ENCODE measurements at regions not wholly inside any gene's neighbourhood (a gene's known extent, or its start where the extent isn't known, plus 50 kb on each side); places are given as distances from the start of the nearest gene placed in this dataset.

DNA sequence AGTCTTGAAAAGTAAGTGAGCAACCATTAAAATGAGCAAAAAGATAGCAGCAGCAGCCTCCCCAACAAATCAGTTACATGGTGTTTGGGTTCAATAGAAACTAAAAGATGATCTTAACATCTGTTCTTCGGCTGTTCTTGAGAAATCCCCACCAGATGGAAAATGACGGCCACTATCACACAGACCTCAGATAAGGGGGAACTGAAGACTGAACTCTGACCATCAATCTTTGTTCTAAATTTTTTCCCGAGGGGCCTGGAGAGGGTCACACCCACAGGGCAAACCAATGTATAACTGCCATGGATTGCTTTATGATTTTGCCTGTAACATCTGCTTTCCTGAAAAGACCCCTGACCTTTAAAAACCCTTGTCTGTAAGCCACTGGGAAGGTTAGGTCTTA is 624.8 kb upstream of the KIRREL3 start:
- Histone ChIP-seq H3K9me3 (ENCODE audit: control insufficient read depth in 3 of 3, low read length in 3 of 3) (no peaks in the 10 kb centered on the region), H3K9ac (ENCODE audit: low read depth in 1 of 3, low read length in 3 of 3) (no peak overlapping the region), H3K27me3 (ENCODE audit: control insufficient read depth in 3 of 3, insufficient read depth in 3 of 3, low read length in 3 of 3) (no peaks in the 10 kb centered on the region), H3K4me3 (ENCODE audit: low read length in 3 of 3) (no peak overlapping the region), H3K4me1 (ENCODE audit: control insufficient read depth in 3 of 3, insufficient read depth in 3 of 3, low read length in 3 of 3) (peaks cover 0 to 3% (median 0%) of the 10 kb centered on the region in 3 donors), H3K36me3 (ENCODE audit: control insufficient read depth in 3 of 3, insufficient read depth in 3 of 3, low read length in 3 of 3) (no peaks in the 10 kb centered on the region), H3K27ac (ENCODE audit: low read depth, low read length) (no peak overlapping the region)

DNA sequence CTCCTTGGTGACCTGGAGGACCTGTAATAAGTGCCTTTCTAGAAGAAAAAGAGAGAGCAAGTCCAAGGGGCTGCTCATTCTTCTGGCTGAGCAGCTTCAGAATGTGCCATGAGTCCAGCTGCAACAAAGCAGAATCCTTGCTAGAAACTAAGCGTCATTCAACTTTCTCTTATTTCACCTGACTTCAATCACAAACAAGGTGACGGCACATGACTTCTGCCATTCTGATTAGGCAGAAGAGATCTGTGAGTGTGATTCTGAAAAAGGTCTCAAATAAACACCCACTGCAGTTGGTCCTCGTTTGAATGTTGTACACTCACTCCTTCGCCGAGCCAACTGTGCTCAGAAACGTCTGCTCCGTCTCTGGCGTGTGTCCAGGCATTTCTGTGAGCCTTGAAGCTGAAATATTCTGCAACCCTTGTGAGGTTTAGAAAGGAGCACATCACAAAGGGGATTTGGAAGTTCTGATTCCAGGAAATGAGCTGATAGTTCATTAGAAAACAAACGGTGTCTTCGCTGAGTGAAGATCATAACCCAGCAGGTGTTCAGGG is 623.8 kb upstream of the KIRREL3 start:
- Histone ChIP-seq H3K4me1 (ENCODE audit: control insufficient read depth in 3 of 3, insufficient read depth in 3 of 3, low read length in 3 of 3) (peaks cover 0 to 3% (median 0%) of the 10 kb centered on the region in 3 donors), H3K9me3 (ENCODE audit: control insufficient read depth in 3 of 3, low read length in 3 of 3) (no peaks in the 10 kb centered on the region), H3K9ac (ENCODE audit: low read depth in 1 of 3, low read length in 3 of 3) (no peak overlapping the region), H3K4me3 (ENCODE audit: low read length in 3 of 3) (no peak overlapping the region), H3K27me3 (ENCODE audit: control insufficient read depth in 3 of 3, insufficient read depth in 3 of 3, low read length in 3 of 3) (no peaks in the 10 kb centered on the region), H3K27ac (ENCODE audit: low read depth, low read length) (no peak overlapping the region), H3K36me3 (ENCODE audit: control insufficient read depth in 3 of 3, insufficient read depth in 3 of 3, low read length in 3 of 3) (no peaks in the 10 kb centered on the region)

DNA sequence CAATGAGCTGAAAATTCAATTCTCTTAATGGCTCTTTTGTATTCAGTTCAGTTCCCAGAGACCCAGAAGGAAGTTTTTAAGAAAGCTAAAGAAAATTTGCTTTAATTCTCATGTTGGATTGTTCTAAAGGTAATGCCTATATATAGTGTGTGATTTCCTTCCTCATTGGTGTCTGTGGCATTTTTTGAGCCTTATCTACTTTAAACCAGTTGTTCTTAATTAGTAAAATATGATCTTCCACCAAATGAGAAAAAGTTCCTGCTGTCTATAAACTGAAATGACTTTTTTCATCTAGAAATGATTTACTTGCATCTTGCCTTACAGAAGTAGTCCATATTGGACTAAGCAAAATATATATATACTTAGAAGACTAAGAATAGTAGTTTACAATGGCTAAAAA is 622.1 kb upstream of the KIRREL3 start:
- Histone ChIP-seq H3K27me3 (ENCODE audit: control insufficient read depth in 3 of 3, insufficient read depth in 3 of 3, low read length in 3 of 3) (no peaks in the 10 kb centered on the region), H3K4me1 (ENCODE audit: control insufficient read depth in 3 of 3, insufficient read depth in 3 of 3, low read length in 3 of 3) (no peaks in the 10 kb centered on the region), H3K9ac (ENCODE audit: low read depth in 1 of 3, low read length in 3 of 3) (no peak overlapping the region), H3K27ac (ENCODE audit: low read depth, low read length) (no peak overlapping the region), H3K36me3 (ENCODE audit: control insufficient read depth in 3 of 3, insufficient read depth in 3 of 3, low read length in 3 of 3) (no peaks in the 10 kb centered on the region), H3K4me3 (ENCODE audit: low read length in 3 of 3) (no peak overlapping the region), H3K9me3 (ENCODE audit: control insufficient read depth in 3 of 3, low read length in 3 of 3) (no peaks in the 10 kb centered on the region)

DNA sequence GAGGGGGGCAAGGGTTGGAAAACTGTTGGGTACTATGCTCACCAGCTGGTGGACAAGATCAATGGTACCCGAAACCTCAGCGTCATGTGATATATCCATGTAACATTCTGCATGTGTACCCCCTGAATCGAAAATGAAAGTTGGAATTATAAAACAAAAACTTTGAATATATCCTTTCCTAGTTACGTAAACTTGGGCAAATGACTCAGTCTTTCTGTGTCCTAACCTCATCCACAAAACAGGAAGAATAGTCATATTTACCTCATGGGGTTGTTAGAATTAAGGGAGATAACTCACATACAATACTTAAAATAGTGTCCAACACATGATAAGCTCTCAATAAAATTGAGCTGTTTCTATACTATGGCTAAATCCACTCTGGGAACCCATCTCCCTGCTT is 620.1 kb upstream of the KIRREL3 start:
- Histone ChIP-seq H3K27ac (ENCODE audit: low read depth, low read length) (no peak overlapping the region), H3K27me3 (ENCODE audit: control insufficient read depth in 3 of 3, insufficient read depth in 3 of 3, low read length in 3 of 3) (no peaks in the 10 kb centered on the region), H3K9me3 (ENCODE audit: control insufficient read depth in 3 of 3, low read length in 3 of 3) (no peaks in the 10 kb centered on the region), H3K4me3 (ENCODE audit: low read length in 3 of 3) (no peak overlapping the region), H3K36me3 (ENCODE audit: control insufficient read depth in 3 of 3, insufficient read depth in 3 of 3, low read length in 3 of 3) (no peaks in the 10 kb centered on the region), H3K4me1 (ENCODE audit: control insufficient read depth in 3 of 3, insufficient read depth in 3 of 3, low read length in 3 of 3) (no peaks in the 10 kb centered on the region), H3K9ac (ENCODE audit: low read depth in 1 of 3, low read length in 3 of 3) (no peak overlapping the region)

DNA sequence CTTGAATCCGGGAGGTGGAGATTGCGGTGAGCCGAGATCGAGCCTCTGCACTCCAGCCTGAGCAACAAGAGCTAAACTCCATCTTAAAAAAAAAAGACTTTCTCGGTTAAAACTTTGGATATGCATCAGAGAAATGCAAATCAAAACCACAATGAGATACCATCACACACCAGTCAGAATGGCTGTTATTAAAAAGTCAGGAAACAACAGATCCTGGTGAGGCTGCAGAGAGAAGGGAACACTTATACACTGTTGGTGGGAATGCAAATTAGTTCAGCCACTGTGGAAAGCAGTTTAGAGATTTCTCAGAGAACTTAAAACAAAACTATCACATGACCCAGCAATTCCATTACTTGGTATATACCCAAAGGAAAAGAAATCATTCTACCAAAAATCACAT is 619.4 kb upstream of the KIRREL3 start:
- Histone ChIP-seq H3K4me3 (ENCODE audit: low read length in 3 of 3) (no peak overlapping the region), H3K27ac (ENCODE audit: low read depth, low read length) (no peak overlapping the region), H3K9me3 (ENCODE audit: control insufficient read depth in 3 of 3, low read length in 3 of 3) (no peaks in the 10 kb centered on the region), H3K36me3 (ENCODE audit: control insufficient read depth in 3 of 3, insufficient read depth in 3 of 3, low read length in 3 of 3) (no peaks in the 10 kb centered on the region), H3K27me3 (ENCODE audit: control insufficient read depth in 3 of 3, insufficient read depth in 3 of 3, low read length in 3 of 3) (no peaks in the 10 kb centered on the region), H3K9ac (ENCODE audit: low read depth in 1 of 3, low read length in 3 of 3) (no peak overlapping the region), H3K4me1 (ENCODE audit: control insufficient read depth in 3 of 3, insufficient read depth in 3 of 3, low read length in 3 of 3) (no peaks in the 10 kb centered on the region)

DNA sequence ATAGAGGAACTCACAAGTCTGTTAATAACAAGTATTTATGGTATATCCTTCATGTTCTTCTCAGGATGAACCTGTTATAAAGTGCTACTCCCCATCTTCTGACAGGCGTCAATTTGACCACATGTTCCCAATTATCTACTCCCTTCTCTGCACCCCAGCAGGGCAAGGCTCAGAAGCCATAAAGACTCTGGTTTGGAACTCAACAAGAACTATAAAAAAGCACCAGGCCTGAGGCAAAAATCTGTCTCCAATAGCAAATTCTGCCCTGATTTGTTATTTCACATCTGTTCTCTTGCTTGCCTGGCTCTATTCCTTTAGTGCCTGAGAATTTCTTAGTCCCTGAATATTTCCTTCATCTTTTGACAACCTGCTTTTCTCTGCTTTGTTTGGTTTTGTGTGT is 618.2 kb upstream of the KIRREL3 start:
- no peaks in the 10 kb centered on the region for H3K36me3 ChIP-seq (ENCODE audit: control insufficient read depth in 3 of 3, insufficient read depth in 3 of 3, low read length in 3 of 3)
- H3K9me3 ChIP-seq (ENCODE audit: control insufficient read depth in 3 of 3, low read length in 3 of 3), result no peaks in the 10 kb centered on the region
- no peak overlapping the region for H3K27ac ChIP-seq (ENCODE audit: low read depth, low read length)
- no peaks in the 10 kb centered on the region for H3K4me1 ChIP-seq (ENCODE audit: control insufficient read depth in 3 of 3, insufficient read depth in 3 of 3, low read length in 3 of 3)
- H3K4me3 ChIP-seq (ENCODE audit: low read length in 3 of 3), result no peak overlapping the region
- H3K27me3 ChIP-seq (ENCODE audit: control insufficient read depth in 3 of 3, insufficient read depth in 3 of 3, low read length in 3 of 3), result no peaks in the 10 kb centered on the region
- H3K9ac ChIP-seq (ENCODE audit: low read depth in 1 of 3, low read length in 3 of 3), result no peak overlapping the region

DNA sequence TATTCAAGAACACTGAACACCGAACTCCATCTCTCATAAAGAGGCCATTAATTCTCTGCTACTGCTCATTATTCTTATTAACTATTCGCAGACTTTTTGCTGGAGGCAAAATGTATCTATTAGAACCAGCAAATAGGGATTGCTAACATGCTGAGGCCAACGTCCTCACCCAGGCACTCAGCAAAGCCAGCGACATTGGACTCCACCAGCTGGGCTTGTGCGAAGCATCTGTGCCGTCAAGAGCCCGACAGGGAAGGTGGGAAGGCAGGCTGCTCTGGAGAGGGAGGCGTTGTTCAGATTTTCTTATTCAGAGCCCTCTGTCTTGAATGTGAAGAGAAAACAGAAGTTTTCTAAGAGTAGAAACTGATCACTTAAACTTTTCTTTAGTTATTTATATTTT is 615.6 kb upstream of the KIRREL3 start:
- no peak overlapping the region for H3K4me3 ChIP-seq (ENCODE audit: low read length in 3 of 3)
- no peak overlapping the region for H3K9ac ChIP-seq (ENCODE audit: low read depth in 1 of 3, low read length in 3 of 3)

DNA sequence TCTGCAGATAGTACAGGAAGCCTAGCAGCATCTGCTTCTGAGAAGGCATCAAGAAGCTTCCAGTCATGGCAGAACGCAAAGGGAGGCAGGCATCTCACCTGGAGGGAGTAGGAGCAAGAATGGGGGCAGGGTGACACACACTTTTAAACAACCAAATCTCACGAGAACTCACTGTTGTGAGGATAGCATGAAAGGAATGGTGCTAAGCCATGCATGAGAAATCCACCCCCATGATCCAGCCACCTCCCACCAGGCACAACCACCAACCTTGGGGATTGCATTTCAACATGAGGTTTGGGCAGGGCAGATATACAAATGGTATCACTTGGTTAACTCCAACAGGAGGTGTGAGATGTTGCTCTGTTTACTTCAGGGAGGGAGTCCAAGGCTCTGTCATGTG is 612.0 kb upstream of the KIRREL3 start:
- no peaks in the 10 kb centered on the region for H3K36me3 ChIP-seq (ENCODE audit: control insufficient read depth in 3 of 3, insufficient read depth in 3 of 3, low read length in 3 of 3)

More for the DNA sequence above, 615.6 kb upstream of the KIRREL3 start:
- no peak overlapping the region for H3K27ac ChIP-seq (ENCODE audit: low read depth, low read length)
- no peaks in the 10 kb centered on the region for H3K27me3 ChIP-seq (ENCODE audit: control insufficient read depth in 3 of 3, insufficient read depth in 3 of 3, low read length in 3 of 3)
- H3K36me3 ChIP-seq (ENCODE audit: control insufficient read depth in 3 of 3, insufficient read depth in 3 of 3, low read length in 3 of 3), result no peaks in the 10 kb centered on the region
- no peaks in the 10 kb centered on the region for H3K9me3 ChIP-seq (ENCODE audit: control insufficient read depth in 3 of 3, low read length in 3 of 3)
- no peaks in the 10 kb centered on the region for H3K4me1 ChIP-seq (ENCODE audit: control insufficient read depth in 3 of 3, insufficient read depth in 3 of 3, low read length in 3 of 3)

DNA sequence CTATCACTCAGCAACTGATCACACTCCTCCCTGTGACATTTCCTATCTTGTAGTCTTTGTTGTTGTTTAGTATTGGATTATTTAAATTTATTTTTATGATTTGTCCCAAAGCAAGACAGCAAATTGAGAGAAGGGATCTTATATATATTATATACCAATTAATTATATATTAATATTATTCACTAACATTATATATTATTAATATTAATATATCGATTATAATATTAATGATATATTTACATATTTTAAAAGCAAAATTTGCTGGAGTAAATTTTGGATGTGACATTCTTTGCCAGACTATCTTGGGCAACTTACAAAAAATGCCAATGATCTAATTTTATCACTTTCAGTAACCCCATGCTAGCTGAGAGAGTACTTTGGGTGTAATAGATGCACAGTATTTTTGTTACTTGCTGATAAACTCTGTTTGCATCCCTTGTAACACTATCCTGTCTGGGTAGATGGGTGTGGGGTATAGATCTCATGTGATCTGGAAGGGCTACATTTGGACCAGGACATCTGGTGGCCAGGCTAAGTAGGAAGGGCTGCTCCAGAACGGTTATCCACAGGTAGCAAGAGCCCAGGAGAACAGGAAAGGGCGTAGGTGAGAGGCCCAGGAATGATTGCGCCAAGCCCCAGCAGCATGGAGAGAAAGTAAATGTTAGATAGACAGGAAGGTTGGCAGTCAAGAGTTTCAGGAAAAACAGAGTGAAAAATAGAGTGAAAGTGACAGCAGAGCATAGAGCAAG is 608.6 kb upstream of the KIRREL3 start:
- no peaks in the 10 kb centered on the region for H3K4me1 ChIP-seq (ENCODE audit: control insufficient read depth in 3 of 3, insufficient read depth in 3 of 3, low read length in 3 of 3)
- H3K4me3 ChIP-seq (ENCODE audit: low read length in 3 of 3), result no peak overlapping the region
- no peaks in the 10 kb centered on the region for H3K36me3 ChIP-seq (ENCODE audit: control insufficient read depth in 3 of 3, insufficient read depth in 3 of 3, low read length in 3 of 3)
- no peak overlapping the region for H3K9ac ChIP-seq (ENCODE audit: low read depth in 1 of 3, low read length in 3 of 3)
- H3K9me3 ChIP-seq (ENCODE audit: control insufficient read depth in 3 of 3, low read length in 3 of 3), result no peaks in the 10 kb centered on the region
- H3K27ac ChIP-seq (ENCODE audit: low read depth, low read length), result no peak overlapping the region
- no peaks in the 10 kb centered on the region for H3K27me3 ChIP-seq (ENCODE audit: control insufficient read depth in 3 of 3, insufficient read depth in 3 of 3, low read length in 3 of 3)

More for the DNA sequence above, 612.0 kb upstream of the KIRREL3 start:
- H3K4me1 ChIP-seq (ENCODE audit: control insufficient read depth in 3 of 3, insufficient read depth in 3 of 3, low read length in 3 of 3), result no peaks in the 10 kb centered on the region
- H3K9ac ChIP-seq (ENCODE audit: low read depth in 1 of 3, low read length in 3 of 3), result no peak overlapping the region
- H3K27ac ChIP-seq (ENCODE audit: low read depth, low read length), result no peak overlapping the region
- H3K4me3 ChIP-seq (ENCODE audit: low read length in 3 of 3), result no peak overlapping the region
- H3K27me3 ChIP-seq (ENCODE audit: control insufficient read depth in 3 of 3, insufficient read depth in 3 of 3, low read length in 3 of 3), result no peaks in the 10 kb centered on the region
- no peaks in the 10 kb centered on the region for H3K9me3 ChIP-seq (ENCODE audit: control insufficient read depth in 3 of 3, low read length in 3 of 3)

DNA sequence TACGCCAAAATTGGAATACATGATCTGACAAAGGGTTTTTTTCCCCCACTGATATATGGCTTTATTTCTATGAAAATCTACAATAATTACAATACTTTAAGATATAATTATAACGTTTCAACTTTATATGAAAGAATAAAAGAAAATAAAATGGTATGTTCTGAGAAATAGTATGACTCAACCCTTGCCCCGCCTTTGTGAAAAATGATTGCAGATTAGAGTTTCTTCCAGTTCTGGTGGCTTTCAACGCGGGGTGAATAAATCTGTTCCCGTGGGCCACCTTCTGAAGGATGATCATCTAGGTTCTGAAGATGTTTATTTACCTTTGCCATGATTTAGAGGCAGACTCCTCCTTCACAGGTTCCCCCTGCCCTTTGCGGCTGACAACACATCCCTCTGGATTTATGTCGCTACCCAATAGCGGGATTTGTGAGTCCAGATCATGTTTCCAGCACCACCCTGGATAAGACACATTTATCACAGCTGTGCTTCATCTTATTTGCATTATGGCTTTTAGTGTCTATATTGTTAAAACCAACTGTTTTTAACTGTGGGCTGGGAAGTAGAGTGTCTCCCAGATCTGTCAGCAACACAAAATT is 607.0 kb upstream of the KIRREL3 start:
- no peak overlapping the region for H3K27ac ChIP-seq (ENCODE audit: low read depth, low read length)
- H3K9me3 ChIP-seq (ENCODE audit: control insufficient read depth in 3 of 3, low read length in 3 of 3), result no peaks in the 10 kb centered on the region
- H3K9ac ChIP-seq (ENCODE audit: low read depth in 1 of 3, low read length in 3 of 3), result no peak overlapping the region
- H3K4me1 ChIP-seq (ENCODE audit: control insufficient read depth in 3 of 3, insufficient read depth in 3 of 3, low read length in 3 of 3), result no peaks in the 10 kb centered on the region
- no peaks in the 10 kb centered on the region for H3K36me3 ChIP-seq (ENCODE audit: control insufficient read depth in 3 of 3, insufficient read depth in 3 of 3, low read length in 3 of 3)
- no peaks in the 10 kb centered on the region for H3K27me3 ChIP-seq (ENCODE audit: control insufficient read depth in 3 of 3, insufficient read depth in 3 of 3, low read length in 3 of 3)
- no peak overlapping the region for H3K4me3 ChIP-seq (ENCODE audit: low read length in 3 of 3)
